SIG-M5 (cell line): ENCODE measurements at regions not wholly inside any gene's neighbourhood (a gene's known extent, or its start where the extent isn't known, plus 50 kb on each side); places are given as distances from the start of the nearest gene placed in this dataset.
A peak's percentile ranks its signal among the peaks of the same experiment; 100 is the strongest.

Experiments
- DNase-seq: peaks from one replicate; lab custom pipeline; 2025; lab: John Stamatoyannopoulos, UW

GRCh38 chr7:148472406-148472805 lies 118.2 kb upstream of the C7orf33 start:
- no peak for DNase-seq

GRCh38 chr7:148473703-148474480 lies 116.7 kb upstream of the C7orf33 start:
- no peak for DNase-seq

GRCh38 chr7:148474481-148475025 lies 116.0 kb upstream of the C7orf33 start:
- no peak for DNase-seq

- DNase-seq, result no peak
Observed at GRCh38 chr7:148478551-148478950, 112.0 kb upstream of the C7orf33 start.

- no peak for DNase-seq
Observed at GRCh38 chr7:148480479-148481146, 110.0 kb upstream of the C7orf33 start.

GRCh38 chr7:148481147-148481526 lies 109.4 kb upstream of the C7orf33 start:
- no peak for DNase-seq

- no peak for DNase-seq
Observed at GRCh38 chr7:148481971-148482626, 108.5 kb upstream of the C7orf33 start.

- DNase-seq, result no peak
Observed at GRCh38 chr7:148483515-148484308, 106.9 kb upstream of the C7orf33 start.

- DNase-seq, result no peak
Observed at GRCh38 chr7:148484486-148484885, 106.1 kb upstream of the C7orf33 start.

GRCh38 chr7:148485618-148486017 lies 104.9 kb upstream of the C7orf33 start:
- DNase-seq, result no peak

GRCh38 chr7:148486937-148487336 lies 103.6 kb upstream of the C7orf33 start:
- no peak for DNase-seq

GRCh38 chr7:148487912-148488311 lies 102.7 kb upstream of the C7orf33 start:
- no peak for DNase-seq

GRCh38 chr7:148489678-148490077 lies 100.9 kb upstream of the C7orf33 start:
- DNase-seq, result no peak

GRCh38 chr7:148492157-148492860 lies 98.3 kb upstream of the C7orf33 start:
- no peak for DNase-seq

GRCh38 chr7:148495605-148496004 lies 95.0 kb upstream of the C7orf33 start:
- DNase-seq, result no peak

GRCh38 chr7:148500978-148501377 lies 89.6 kb upstream of the C7orf33 start:
- DNase-seq, result no peak

- no peak for DNase-seq
Observed at GRCh38 chr7:148503900-148504487, 86.6 kb upstream of the C7orf33 start.

GRCh38 chr7:148505645-148506375 lies 84.8 kb upstream of the C7orf33 start:
- DNase-seq, result no peak

- DNase-seq, result peak; percentile 9
Observed at GRCh38 chr7:148507064-148507573, 83.4 kb upstream of the C7orf33 start.

- no peak for DNase-seq
Observed at GRCh38 chr7:148507787-148508186, 82.8 kb upstream of the C7orf33 start.
